ENCODE measurements at regions not wholly inside any gene's neighbourhood (a gene's known extent, or its start where the extent isn't known, plus 50 kb on each side); places are given as distances from the start of the nearest gene placed in this dataset.

DNA sequence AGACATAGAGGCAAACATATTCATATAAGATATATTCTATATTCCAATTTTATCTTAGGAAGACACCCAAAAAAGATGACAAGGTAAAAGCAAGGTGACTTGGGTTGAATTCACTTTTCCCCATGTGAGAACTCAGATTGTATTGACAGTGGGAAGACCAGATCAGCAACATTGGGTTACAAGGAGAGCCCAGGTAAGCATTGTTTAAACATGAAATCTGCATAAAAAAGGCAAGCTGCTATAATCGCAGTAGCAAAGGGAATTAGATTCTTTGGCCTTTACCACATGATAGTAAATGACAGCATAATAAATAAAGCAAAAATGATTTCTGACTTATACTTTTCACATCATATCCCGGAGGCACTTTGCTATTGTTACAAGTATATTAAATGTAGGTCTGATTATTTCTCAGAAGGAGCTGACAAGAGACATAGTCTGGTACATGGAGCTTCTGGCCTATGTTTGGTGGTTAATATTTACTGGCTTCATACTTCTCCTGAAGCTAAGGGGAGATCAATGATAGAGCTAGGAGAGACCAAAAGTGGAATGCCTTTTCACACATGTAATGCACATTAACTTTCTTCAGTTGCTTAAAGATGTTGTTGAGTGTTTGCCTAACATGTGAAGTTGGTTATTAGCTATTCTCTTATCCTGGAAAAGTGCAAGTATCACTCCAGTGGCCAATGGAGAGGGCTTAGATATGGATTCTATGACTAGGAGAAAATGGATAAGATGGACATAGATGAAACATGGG, 53.1 kb upstream of the EEF1E1 start:
- Histone ChIP-seq H3K4me2 (ENCODE audit: low read length) (no peak overlapping the region), H3K4me3 (ENCODE audit: low read length) (no peak overlapping the region), H4K20me1 (ENCODE audit: insufficient read depth, low read length) (no peaks in the 10 kb centered on the region), H3K4me1 (ENCODE audit: low read length) (no peaks in the 10 kb centered on the region), H2AFZ (ENCODE audit: low read depth, low read length) (no peak overlapping the region), H3K36me3 (replicated peaks; ENCODE audit: low read depth, low read length) (no peaks in the 10 kb centered on the region), H3K79me2 (ENCODE audit: low read length) (no peaks in the 10 kb centered on the region), H3K9ac (ENCODE audit: low read length) (no peak overlapping the region), H3K9me3 (ENCODE audit: insufficient read depth, low read length) (no peaks in the 10 kb centered on the region), H3K27ac (ENCODE audit: low read length) (no peak overlapping the region), H3K27me3 (ENCODE audit: low read depth, low read length) (no peaks in the 10 kb centered on the region)
- TF ChIP-seq, protein P1, sequence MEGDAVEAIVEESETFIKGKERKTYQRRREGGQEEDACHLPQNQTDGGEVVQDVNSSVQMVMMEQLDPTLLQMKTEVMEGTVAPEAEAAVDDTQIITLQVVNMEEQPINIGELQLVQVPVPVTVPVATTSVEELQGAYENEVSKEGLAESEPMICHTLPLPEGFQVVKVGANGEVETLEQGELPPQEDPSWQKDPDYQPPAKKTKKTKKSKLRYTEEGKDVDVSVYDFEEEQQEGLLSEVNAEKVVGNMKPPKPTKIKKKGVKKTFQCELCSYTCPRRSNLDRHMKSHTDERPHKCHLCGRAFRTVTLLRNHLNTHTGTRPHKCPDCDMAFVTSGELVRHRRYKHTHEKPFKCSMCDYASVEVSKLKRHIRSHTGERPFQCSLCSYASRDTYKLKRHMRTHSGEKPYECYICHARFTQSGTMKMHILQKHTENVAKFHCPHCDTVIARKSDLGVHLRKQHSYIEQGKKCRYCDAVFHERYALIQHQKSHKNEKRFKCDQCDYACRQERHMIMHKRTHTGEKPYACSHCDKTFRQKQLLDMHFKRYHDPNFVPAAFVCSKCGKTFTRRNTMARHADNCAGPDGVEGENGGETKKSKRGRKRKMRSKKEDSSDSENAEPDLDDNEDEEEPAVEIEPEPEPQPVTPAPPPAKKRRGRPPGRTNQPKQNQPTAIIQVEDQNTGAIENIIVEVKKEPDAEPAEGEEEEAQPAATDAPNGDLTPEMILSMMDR (IDR thresholded peaks at IDR 0.05; ENCODE audit: low read depth, low read length): no peak
- TF ChIP-seq EZH2phosphoT487 (IDR thresholded peaks at IDR 0.05; ENCODE audit: low read depth): no peak

Measured in OCI-LY3 (cell line).